ENCODE measurements at regions not wholly inside any gene's neighbourhood (a gene's known extent, or its start where the extent isn't known, plus 50 kb on each side); places are given as distances from the start of the nearest gene placed in this dataset.

- TF ChIP-seq CTCF (conservative IDR thresholded peaks at IDR 0.05; ENCODE audit: low read depth): no peak
- H3K27ac ChIP-seq: no peak overlapping the region
- ChIA-PET POLR2A (ENCODE audit: low non-redundant PET) (no interaction called here), CTCF (no interaction called here)
- no peak for DNase-seq (ENCODE audit: low spot score)
Observed at GRCh38 chr3:61443886-61444285, 117.5 kb upstream of the PTPRG start.

- CTCF ChIA-PET: no interaction called here
- DNase-seq (ENCODE audit: low spot score): no peak
- TF ChIP-seq CTCF (conservative IDR thresholded peaks at IDR 0.05; ENCODE audit: low read depth): no peak
- POLR2A ChIA-PET (ENCODE audit: low non-redundant PET): no interaction called here
- H3K27ac ChIP-seq: no peak overlapping the region
Observed at GRCh38 chr3:61444782-61445181, 116.6 kb upstream of the PTPRG start.

GRCh38 chr3:61445924-61446323 lies 115.4 kb upstream of the PTPRG start:
- ChIA-PET POLR2A (ENCODE audit: low non-redundant PET) (no interaction called here), CTCF (no interaction called here)
- H3K27ac ChIP-seq: no peak overlapping the region
- TF ChIP-seq CTCF (conservative IDR thresholded peaks at IDR 0.05; ENCODE audit: low read depth): no peak
- no peak for DNase-seq (ENCODE audit: low spot score)

GRCh38 chr3:61446341-61446740 lies 115.0 kb upstream of the PTPRG start:
- POLR2A ChIA-PET (ENCODE audit: low non-redundant PET): no interaction called here
- H3K27ac ChIP-seq: no peak overlapping the region
- DNase-seq (ENCODE audit: low spot score): no peak
- CTCF ChIA-PET: no interaction called here
- TF ChIP-seq CTCF (conservative IDR thresholded peaks at IDR 0.05; ENCODE audit: low read depth): no peak

- no peak for TF ChIP-seq CTCF (conservative IDR thresholded peaks at IDR 0.05; ENCODE audit: low read depth)
- CTCF ChIA-PET: no interaction called here
- H3K27ac ChIP-seq: no peak overlapping the region
- POLR2A ChIA-PET (ENCODE audit: low non-redundant PET): no interaction called here
- no peak for DNase-seq (ENCODE audit: low spot score)
Observed at GRCh38 chr3:61448378-61448777, 113.0 kb upstream of the PTPRG start.

- CTCF ChIA-PET: no interaction called here
- POLR2A ChIA-PET (ENCODE audit: low non-redundant PET): no interaction called here
- no peak overlapping the region for H3K27ac ChIP-seq
- TF ChIP-seq CTCF (conservative IDR thresholded peaks at IDR 0.05; ENCODE audit: low read depth): no peak
- no peak for DNase-seq (ENCODE audit: low spot score)
Observed at GRCh38 chr3:61449327-61450040, 111.9 kb upstream of the PTPRG start.
